ENCODE measurements at regions not wholly inside any gene's neighbourhood (a gene's known extent, or its start where the extent isn't known, plus 50 kb on each side); places are given as distances from the start of the nearest gene placed in this dataset.
"Not testable (repeated sequence)": the region's sequence is repeated elsewhere in the genome, so short reads cannot be mapped to it uniquely, and the experiment has no call there.

- Histone ChIP-seq H3K4me1 (peaks cover 0 to 20% (median 7%) of the 10 kb centered on the region in 4 donors), H3K27me3 (no peaks in the 10 kb centered on the region), H3K36me3 (no peaks in the 10 kb centered on the region), H3K27ac (peak overlapping the region in 2 of 4 donors; percentile 40 to 51), H3K9me3 (peaks cover 0 to 8% (median 0%) of the 10 kb centered on the region in 4 donors), H3K4me3 (peak overlapping the region in 1 of 4 donors; percentile 0)
- DNase-seq (ENCODE audit: low spot score in 2 of 2), result peak; percentile 42 to 44
- TF ChIP-seq EP300 (IDR thresholded peaks at IDR 0.05) (peak in 1 of 2 donors; percentile 76), CTCF (IDR thresholded peaks at IDR 0.05) (no peak), POLR2A (IDR thresholded peaks at IDR 0.05) (no peak)
- 21 to 26% methylated on average over 6 of the region's 6 CpGs for WGBS, 2 donors
These were observed 82.3 kb upstream of the TLE4 start for GRCh38 chr9:79489261-79490000.

- H3K4me1 ChIP-seq, result peaks cover 0 to 20% (median 7%) of the 10 kb centered on the region in 4 donors
- TF ChIP-seq EP300 (IDR thresholded peaks at IDR 0.05) (no peak), POLR2A (IDR thresholded peaks at IDR 0.05) (no peak), CTCF (IDR thresholded peaks at IDR 0.05) (no peak)
- no peak for DNase-seq (ENCODE audit: low spot score in 2 of 2)
- peaks cover 0 to 8% (median 0%) of the 10 kb centered on the region in 4 donors for H3K9me3 ChIP-seq
- no peak overlapping the region for H3K4me3 ChIP-seq
- no peaks in the 10 kb centered on the region for H3K36me3 ChIP-seq
- no peak overlapping the region for H3K27ac ChIP-seq
- WGBS, 2 donors, result 86 to 88% methylated on average over 3 of the region's 3 CpGs
- no peaks in the 10 kb centered on the region for H3K27me3 ChIP-seq
These were observed 81.0 kb upstream of the TLE4 start for GRCh38 chr9:79490657-79491248.

GRCh38 chr9:79492092-79493009, 79.4 kb upstream of the TLE4 start:
- no peaks in the 10 kb centered on the region for H3K27me3 ChIP-seq
- DNase-seq (ENCODE audit: low spot score in 2 of 2), result no peak
- H3K9me3 ChIP-seq, result peaks cover 0 to 8% (median 0%) of the 10 kb centered on the region in 4 donors
- TF ChIP-seq EP300 (IDR thresholded peaks at IDR 0.05) (no peak), POLR2A (IDR thresholded peaks at IDR 0.05) (no peak), CTCF (IDR thresholded peaks at IDR 0.05) (no peak)
- no peaks in the 10 kb centered on the region for H3K36me3 ChIP-seq
- peaks cover 0 to 20% (median 7%) of the 10 kb centered on the region in 4 donors for H3K4me1 ChIP-seq
- WGBS, 2 donors, result 82 to 88% methylated on average over 3 of the region's 3 CpGs
- no peak overlapping the region for H3K4me3 ChIP-seq
- H3K27ac ChIP-seq, result no peak overlapping the region

GRCh38 chr9:79500196-79500864, 71.4 kb upstream of the TLE4 start:
- not testable (repeated sequence) for DNase-seq (ENCODE audit: low spot score in 2 of 2); H3K27me3 ChIP-seq; H3K36me3 ChIP-seq; H3K4me1 ChIP-seq; H3K4me3 ChIP-seq; H3K27ac ChIP-seq; H3K9me3 ChIP-seq
- WGBS, 2 donors, result 96% methylated on average over 25 of the region's 25 CpGs

- 89 to 92% methylated on average over 2 of the region's 2 CpGs for WGBS, 2 donors
- Histone ChIP-seq H3K4me1 (no peaks in the 10 kb centered on the region), H3K9me3 (no peaks in the 10 kb centered on the region), H3K27me3 (no peaks in the 10 kb centered on the region), H3K27ac (no peak overlapping the region), H3K36me3 (no peaks in the 10 kb centered on the region), H3K4me3 (no peak overlapping the region)
- no peak for TF ChIP-seq EP300 (IDR thresholded peaks at IDR 0.05)
- no peak for TF ChIP-seq POLR2A (IDR thresholded peaks at IDR 0.05)
- no peak for TF ChIP-seq CTCF (IDR thresholded peaks at IDR 0.05)
- DNase-seq (ENCODE audit: low spot score in 2 of 2), result no peak
These were observed 70.2 kb upstream of the TLE4 start for GRCh38 chr9:79501546-79501945.
